ENCODE measurements at regions not wholly inside any gene's neighbourhood (a gene's known extent, or its start where the extent isn't known, plus 50 kb on each side); places are given as distances from the start of the nearest gene placed in this dataset.
A peak's percentile ranks its signal among the peaks of the same experiment; 100 is the strongest.
"Not testable (repeated sequence)": the region's sequence is repeated elsewhere in the genome, so short reads cannot be mapped to it uniquely, and the experiment has no call there.

- no peak for DNase-seq (ENCODE audit: low spot score)
These were observed 238.3 kb downstream of the COG6 start for GRCh38 chr13:39893808-39894207.

GRCh38 chr13:39894586-39894985 is 239.1 kb downstream of the COG6 start:
- no peak for DNase-seq (ENCODE audit: low spot score)

- peak; percentile 36 for DNase-seq (ENCODE audit: low spot score)
These were observed 239.8 kb downstream of the COG6 start for GRCh38 chr13:39895254-39895653.

DNA sequence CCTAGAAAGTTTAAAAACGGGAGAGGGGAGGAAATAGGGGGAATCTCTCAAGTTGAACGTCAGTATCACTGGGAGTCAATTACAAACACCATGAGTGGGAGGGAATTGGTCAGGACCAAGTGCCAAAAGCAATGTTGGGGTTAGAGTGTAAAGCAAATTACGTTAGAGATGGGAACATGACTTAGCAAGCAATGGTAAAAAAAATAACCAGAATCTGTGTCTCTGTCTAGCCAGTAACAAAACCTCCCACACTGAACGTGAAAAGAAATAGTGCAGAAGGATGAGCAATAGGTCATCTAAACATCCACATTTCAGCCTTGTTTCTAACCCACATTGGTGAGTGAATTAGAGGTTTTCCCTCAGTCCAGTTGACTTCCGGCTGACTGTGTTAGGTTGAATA is 242.2 kb downstream of the COG6 start:
- DNase-seq (ENCODE audit: low spot score), result no peak

DNA sequence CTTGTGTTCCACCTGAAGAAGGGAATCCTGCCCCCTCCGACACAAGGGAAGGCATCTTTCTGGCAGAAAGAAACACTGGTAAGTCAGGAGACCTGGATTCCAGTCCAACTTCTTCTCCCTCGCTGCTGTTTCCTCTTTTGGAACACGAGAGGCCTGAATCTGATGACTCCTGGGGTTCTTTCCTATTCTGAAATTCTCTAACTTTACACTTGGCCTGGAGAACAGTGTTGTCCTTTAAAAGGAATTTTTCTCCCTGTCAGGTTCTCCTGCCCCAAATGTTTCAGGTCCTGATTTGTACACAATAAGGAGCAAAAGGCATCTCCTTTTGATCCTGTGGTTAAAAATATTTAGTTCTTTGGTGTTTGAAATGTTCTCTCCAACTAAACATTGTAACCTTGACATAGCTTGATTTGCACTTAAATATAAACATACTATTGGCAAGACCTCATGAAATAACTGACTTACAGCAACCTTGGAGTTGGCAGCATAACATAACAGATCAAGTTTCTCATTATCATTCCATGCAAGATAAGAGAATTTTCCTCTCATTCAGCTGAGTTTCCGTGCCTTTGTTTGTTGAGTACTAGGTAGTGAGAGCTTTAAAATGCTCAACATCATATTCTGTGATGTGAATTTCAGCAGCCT is 244.8 kb downstream of the COG6 start:
- DNase-seq (ENCODE audit: low spot score), result no peak

GRCh38 chr13:39904959-39905358 is 249.5 kb downstream of the COG6 start:
- no peak for DNase-seq (ENCODE audit: low spot score)

GRCh38 chr13:39909634-39910033 is 254.2 kb downstream of the COG6 start:
- no peak for DNase-seq (ENCODE audit: low spot score)

GRCh38 chr13:39910041-39910440 is 254.6 kb downstream of the COG6 start:
- DNase-seq (ENCODE audit: low spot score), result no peak

- peak; percentile 21 for DNase-seq (ENCODE audit: low spot score)
These were observed 255.4 kb downstream of the COG6 start for GRCh38 chr13:39910833-39911232.

DNA sequence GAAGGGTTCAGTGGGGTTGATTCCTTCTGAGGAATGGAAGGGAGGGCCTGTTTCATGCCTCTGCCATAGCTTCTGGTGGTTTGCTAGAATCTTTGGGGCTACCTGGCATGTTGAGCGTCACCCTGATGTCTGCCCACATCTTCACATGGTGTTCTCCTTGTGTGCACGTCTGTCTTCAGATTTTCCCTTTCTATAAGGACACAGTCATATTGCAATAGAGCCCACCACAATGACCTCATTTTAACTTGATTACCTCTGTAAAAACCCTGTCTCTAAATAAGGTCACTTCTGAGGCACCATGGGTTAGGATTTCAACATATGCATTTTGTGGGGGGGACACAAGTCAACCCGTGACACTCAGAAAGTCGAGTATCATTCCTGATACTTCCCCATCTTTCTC is 257.9 kb downstream of the COG6 start:
- no peak for DNase-seq (ENCODE audit: low spot score)

DNA sequence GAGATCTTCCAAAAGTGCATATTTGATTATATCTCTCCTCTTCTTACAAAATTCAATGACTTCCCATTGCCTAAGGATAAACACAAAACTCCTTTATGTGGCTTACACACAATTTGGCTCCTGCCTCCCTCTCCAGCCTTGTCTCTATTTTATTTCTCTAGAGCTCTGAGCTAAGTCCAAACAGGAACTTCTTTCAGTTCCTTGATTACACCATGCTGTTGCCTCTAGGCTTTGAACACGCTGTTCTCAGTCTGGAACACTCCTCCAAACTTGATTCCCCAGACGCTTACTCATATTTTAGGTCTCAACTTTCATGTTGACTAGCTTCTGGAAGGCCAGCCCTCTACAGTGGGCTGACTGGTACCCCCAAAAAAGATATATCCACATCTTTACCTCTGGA is 258.5 kb downstream of the COG6 start:
- no peak for DNase-seq (ENCODE audit: low spot score)

DNA sequence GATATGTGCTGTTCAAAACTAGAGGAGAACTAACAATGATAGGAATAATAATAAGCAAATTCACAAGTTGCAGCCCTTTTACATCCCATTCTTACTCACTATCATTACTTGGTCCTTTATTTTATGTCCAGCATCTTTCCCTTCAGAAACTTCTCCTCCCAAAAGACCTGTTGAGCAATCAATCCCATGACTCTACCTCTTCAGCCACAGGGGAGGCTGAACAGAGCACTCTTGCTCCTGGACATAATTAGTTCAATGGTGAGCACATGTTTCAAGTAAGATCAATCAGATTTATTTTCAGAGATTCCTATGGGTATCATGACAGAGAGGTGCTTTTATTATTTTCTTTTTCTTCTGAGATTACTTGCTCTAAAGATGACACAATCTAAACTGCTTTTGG is 260.0 kb downstream of the COG6 start:
- no peak for DNase-seq (ENCODE audit: low spot score)

DNA sequence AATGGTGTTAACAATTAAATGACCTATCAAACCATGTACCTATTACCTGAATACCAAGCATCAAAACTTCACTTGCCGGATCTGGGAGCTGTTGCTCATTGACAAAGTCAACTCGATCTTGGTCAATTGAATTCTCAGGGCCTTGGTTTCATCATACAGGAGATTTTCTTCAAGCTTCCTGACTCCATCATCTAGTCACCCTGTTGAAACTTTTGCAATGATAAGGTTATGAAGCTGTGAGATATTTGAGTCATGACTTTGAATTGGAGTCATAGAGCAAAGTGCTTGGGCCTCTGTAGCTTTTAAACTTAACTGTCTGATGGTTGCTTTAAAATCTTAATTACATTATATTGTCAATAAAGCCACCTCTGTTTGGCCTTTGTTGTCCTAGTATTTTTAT is 260.9 kb downstream of the COG6 start:
- DNase-seq (ENCODE audit: low spot score), result no peak

GRCh38 chr13:39918620-39919236 is 263.3 kb downstream of the COG6 start:
- no peak for DNase-seq (ENCODE audit: low spot score)

DNA sequence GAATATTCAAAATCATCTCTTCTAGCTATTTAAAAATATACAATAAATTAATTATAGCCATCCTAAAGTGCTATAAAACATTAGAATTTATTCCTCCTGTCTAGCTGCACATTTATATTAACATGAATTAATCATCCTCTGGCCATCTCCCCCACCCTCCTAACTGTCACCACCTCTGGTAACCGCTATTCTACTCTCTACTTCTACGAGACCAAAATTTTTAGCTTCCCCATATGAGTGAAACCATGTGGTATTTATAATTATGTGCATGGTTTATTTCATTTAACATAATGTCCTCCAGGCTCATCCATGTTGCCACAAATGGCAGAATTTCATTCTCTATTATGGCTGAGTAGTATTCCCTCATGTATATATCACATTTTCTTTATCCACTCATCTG is 265.2 kb downstream of the COG6 start:
- DNase-seq (ENCODE audit: low spot score), result no peak

GRCh38 chr13:39926345-39926744 is 270.9 kb downstream of the COG6 start:
- no peak for DNase-seq (ENCODE audit: low spot score)

- no peak for DNase-seq (ENCODE audit: low spot score)
These were observed 272.8 kb downstream of the COG6 start for GRCh38 chr13:39928261-39928660.

GRCh38 chr13:39929583-39929982 is 274.1 kb downstream of the COG6 start:
- DNase-seq (ENCODE audit: low spot score), result no peak

DNA sequence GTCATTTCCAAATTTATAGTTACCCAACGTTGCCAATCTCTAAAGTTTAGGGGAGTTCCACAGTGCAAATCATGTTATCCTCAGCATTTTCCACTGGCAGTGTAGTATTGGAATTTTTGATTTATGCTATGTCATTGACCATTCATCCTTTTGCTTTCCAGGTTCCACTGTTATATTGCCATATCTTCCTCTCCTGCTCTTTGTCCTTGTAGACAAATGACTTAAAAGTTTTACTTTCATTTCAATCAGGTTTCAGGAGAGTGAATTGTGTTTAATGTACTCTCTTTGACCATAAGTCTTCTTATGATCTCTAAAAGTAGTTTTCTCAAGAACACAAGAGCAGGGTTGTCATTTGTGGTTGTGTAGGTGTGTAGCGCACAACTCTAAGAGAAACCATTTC is 274.6 kb downstream of the COG6 start:
- no peak for DNase-seq (ENCODE audit: low spot score)

GRCh38 chr13:39930544-39931444 is 275.3 kb downstream of the COG6 start:
- DNase-seq (ENCODE audit: low spot score), result no peak

- no peak for DNase-seq (ENCODE audit: low spot score)
These were observed 276.0 kb downstream of the COG6 start for GRCh38 chr13:39931505-39931904.

DNA sequence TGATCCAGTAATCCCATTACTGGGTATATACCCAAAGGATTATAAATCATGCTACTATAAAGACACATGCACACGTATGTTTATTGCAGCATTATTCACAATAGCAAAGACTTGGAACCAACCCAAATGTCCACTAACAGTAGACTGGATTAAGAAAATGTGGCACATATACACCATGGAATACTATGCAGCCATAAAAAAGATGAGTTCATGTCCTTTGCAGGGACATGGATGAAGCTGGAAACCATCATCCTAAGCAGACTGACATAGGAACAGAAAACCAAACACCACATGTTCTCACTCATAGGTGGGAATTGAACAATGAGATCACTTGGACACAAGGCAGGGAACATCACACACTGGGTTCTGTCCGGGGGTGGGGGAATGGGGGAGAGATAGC is 277.1 kb downstream of the COG6 start:
- DNase-seq (ENCODE audit: low spot score), result not testable (repeated sequence)

GRCh38 chr13:39935155-39935554 is 279.7 kb downstream of the COG6 start:
- DNase-seq (ENCODE audit: low spot score), result no peak
